ENCODE measurements at regions not wholly inside any gene's neighbourhood (a gene's known extent, or its start where the extent isn't known, plus 50 kb on each side); places are given as distances from the start of the nearest gene placed in this dataset.

GRCh38 chr7:118907911-118908527 lies 683.5 kb downstream of the ANKRD7 start:
- TF ChIP-seq, protein P1, sequence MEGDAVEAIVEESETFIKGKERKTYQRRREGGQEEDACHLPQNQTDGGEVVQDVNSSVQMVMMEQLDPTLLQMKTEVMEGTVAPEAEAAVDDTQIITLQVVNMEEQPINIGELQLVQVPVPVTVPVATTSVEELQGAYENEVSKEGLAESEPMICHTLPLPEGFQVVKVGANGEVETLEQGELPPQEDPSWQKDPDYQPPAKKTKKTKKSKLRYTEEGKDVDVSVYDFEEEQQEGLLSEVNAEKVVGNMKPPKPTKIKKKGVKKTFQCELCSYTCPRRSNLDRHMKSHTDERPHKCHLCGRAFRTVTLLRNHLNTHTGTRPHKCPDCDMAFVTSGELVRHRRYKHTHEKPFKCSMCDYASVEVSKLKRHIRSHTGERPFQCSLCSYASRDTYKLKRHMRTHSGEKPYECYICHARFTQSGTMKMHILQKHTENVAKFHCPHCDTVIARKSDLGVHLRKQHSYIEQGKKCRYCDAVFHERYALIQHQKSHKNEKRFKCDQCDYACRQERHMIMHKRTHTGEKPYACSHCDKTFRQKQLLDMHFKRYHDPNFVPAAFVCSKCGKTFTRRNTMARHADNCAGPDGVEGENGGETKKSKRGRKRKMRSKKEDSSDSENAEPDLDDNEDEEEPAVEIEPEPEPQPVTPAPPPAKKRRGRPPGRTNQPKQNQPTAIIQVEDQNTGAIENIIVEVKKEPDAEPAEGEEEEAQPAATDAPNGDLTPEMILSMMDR (conservative IDR thresholded peaks at IDR 0.05; ENCODE audit: low read length): no peak
- TF ChIP-seq EZH2phosphoT487 (IDR thresholded peaks at IDR 0.05; ENCODE audit: borderline replicate concordance): no peak

Measured in Loucy (cell line).